Colonic mucosa (tissue), 4 donors: ENCODE measurements at regions not wholly inside any gene's neighbourhood (a gene's known extent, or its start where the extent isn't known, plus 50 kb on each side); places are given as distances from the start of the nearest gene placed in this dataset.

Source experiments
- DNase-seq: peaks from one replicate; pipeline ENCODE4 v3.0.0-alpha.2; 2020
- H3K27ac ChIP-seq: fragments of 200-600 bp; one replicate; pipeline ENCODE4 v1.8.0; 2021
- H3K27me3 ChIP-seq: fragments of 200-600 bp; one replicate; pipeline ENCODE4 v1.8.0; 2021
- H3K36me3 ChIP-seq: fragments of 200-600 bp; one replicate; pipeline ENCODE4 v1.8.0; 2021
- H3K4me1 ChIP-seq: fragments of 200-600 bp; one replicate; pipeline ENCODE4 v1.8.0; 2021; ENCODE audit warnings: mild to moderate bottlenecking
- H3K4me3 ChIP-seq: fragments of 200-600 bp; one replicate; pipeline ENCODE4 v1.8.0; 2021
- H3K9ac ChIP-seq, 2 donors: one replicate each; pipeline ENCODE4 v1.7.0; 2013; ENCODE audit warnings: control low read depth in 2 of 2, low read depth in 2 of 2, low read length in 2 of 2
- H3K9me3 ChIP-seq: fragments of 200-600 bp; one replicate; pipeline ENCODE4 v1.8.0; 2021
- CTCF ChIP-seq: fragments of 200-600 bp; IDR thresholded peaks from one replicate; pipeline ENCODE4 v1.8.0; 2022; ENCODE audit warnings: antibody characterized with exemption, mild to moderate bottlenecking
- intact Hi-C: fragments of 100-400 bp; cut with DNase I; formaldehyde crosslinking; loops from one replicate; pipeline ENCODE4 v1.14.1; 2022
- donor health status: healthy.
- donor health status: DM: no; HTN: no; CAD: no.
- donor health status: DM: no; HTN: no; CAD: no.

DNA sequence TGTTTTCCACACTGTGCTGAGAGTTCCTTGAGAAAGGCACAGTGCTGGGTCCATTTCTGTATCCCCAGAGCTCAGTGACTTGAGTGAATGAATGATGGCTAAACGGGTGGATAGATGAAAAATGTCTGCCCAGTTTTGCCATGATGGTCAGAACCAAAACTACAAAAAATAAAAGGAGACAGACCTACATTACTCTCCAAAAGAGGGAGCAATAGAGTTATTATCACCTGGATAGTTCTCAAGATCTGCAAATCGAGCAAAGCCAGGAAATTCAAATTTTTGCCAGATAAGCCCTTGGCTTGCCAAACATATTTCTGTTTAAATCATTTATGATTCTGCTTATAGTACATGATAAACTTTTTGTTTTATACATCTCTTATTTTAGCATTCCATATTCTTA is 214.2 kb upstream of the ZNF462 start:
- H3K9me3 ChIP-seq: no peaks in the 10 kb centered on the region
- no peak for DNase-seq

GRCh38 chr9:106649664-106650063 is 213.3 kb upstream of the ZNF462 start:
- Histone ChIP-seq H3K9ac (no peak overlapping the region), H3K4me1 (no peaks in the 10 kb centered on the region), H3K4me3 (no peak overlapping the region), H3K36me3 (no peaks in the 10 kb centered on the region), H3K27ac (no peak overlapping the region), H3K27me3 (no peaks in the 10 kb centered on the region), H3K9me3 (no peaks in the 10 kb centered on the region)
- TF ChIP-seq CTCF: no peak
- no peak for DNase-seq
- intact Hi-C loops: loop anchor here (10.0 kb wide), 1 partner anchor 525 kb away; no protein-coding TSS in a partner anchor

More for the DNA sequence above, 214.2 kb upstream of the ZNF462 start:
- Histone ChIP-seq H3K27ac (no peak overlapping the region), H3K36me3 (no peaks in the 10 kb centered on the region), H3K9ac (no peak overlapping the region), H3K4me3 (no peak overlapping the region), H3K4me1 (no peaks in the 10 kb centered on the region), H3K27me3 (no peaks in the 10 kb centered on the region)
- no peak for TF ChIP-seq CTCF
- intact Hi-C loops: loop anchor here (10.0 kb wide), 1 partner anchor 526 kb away; no protein-coding TSS in a partner anchor

DNA sequence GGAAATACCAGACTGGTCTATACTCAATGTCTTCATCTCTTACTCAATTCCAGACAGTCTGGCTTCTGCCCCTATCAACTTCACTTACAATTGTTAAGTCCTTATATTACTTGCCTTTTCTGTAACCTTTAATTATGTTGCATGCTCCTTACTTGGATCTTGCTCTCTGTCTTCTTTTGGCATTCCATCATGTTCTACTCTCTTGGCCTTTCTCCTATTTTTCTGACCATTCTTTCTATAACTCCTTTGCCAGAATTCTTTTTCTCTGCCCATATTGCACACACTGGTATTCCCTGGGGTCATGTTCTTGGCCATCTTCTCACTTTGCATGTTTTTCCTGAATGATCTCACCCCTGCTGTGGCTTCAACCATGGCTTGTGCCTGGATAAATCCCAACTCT is 209.8 kb upstream of the ZNF462 start:
- Histone ChIP-seq H3K27me3 (no peaks in the 10 kb centered on the region), H3K27ac (no peak overlapping the region), H3K4me3 (no peak overlapping the region), H3K4me1 (no peaks in the 10 kb centered on the region), H3K9me3 (no peaks in the 10 kb centered on the region), H3K36me3 (no peaks in the 10 kb centered on the region), H3K9ac (no peak overlapping the region)
- no peak for DNase-seq
- intact Hi-C loops: no loop called here
- no peak for TF ChIP-seq CTCF

GRCh38 chr9:106655966-106656365 is 207.0 kb upstream of the ZNF462 start:
- H3K27me3 ChIP-seq: no peaks in the 10 kb centered on the region
- DNase-seq: no peak
- H3K9me3 ChIP-seq: no peaks in the 10 kb centered on the region
- H3K4me3 ChIP-seq: no peak overlapping the region
- H3K36me3 ChIP-seq: no peaks in the 10 kb centered on the region
- intact Hi-C loops: no loop called here
- no peak overlapping the region for H3K9ac ChIP-seq
- no peak overlapping the region for H3K27ac ChIP-seq
- no peaks in the 10 kb centered on the region for H3K4me1 ChIP-seq
- no peak for TF ChIP-seq CTCF

GRCh38 chr9:106657926-106658325 is 205.0 kb upstream of the ZNF462 start:
- Histone ChIP-seq H3K4me1 (no peaks in the 10 kb centered on the region), H3K4me3 (no peak overlapping the region), H3K27me3 (no peaks in the 10 kb centered on the region), H3K9me3 (no peaks in the 10 kb centered on the region), H3K36me3 (no peaks in the 10 kb centered on the region), H3K9ac (no peak overlapping the region), H3K27ac (no peak overlapping the region)
- no peak for DNase-seq
- no peak for TF ChIP-seq CTCF
- intact Hi-C loops: no loop called here

DNA sequence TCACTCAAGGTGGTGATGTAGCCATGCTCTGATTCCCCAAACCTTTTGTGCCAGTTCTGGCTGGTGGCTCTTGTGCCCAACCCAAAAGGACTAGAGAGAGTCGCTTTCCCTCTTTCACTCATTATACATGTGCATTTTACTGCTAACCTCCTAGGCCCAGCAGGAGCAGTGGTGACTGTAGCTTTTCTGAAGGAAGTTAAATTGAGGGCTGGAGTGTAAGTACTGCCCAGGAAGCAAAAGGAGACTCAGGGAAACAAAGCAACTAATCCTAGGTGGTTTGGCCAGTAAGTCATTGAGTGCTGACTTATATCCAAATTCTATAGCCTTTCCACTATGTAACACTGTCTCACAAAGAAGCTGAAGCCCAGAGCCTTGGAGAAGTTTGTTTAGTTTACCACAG is 194.4 kb upstream of the ZNF462 start:
- TF ChIP-seq CTCF: no peak
- no peak overlapping the region for H3K9ac ChIP-seq
- H3K4me3 ChIP-seq: no peak overlapping the region
- H3K36me3 ChIP-seq: no peaks in the 10 kb centered on the region
- intact Hi-C loops: no loop called here
- no peaks in the 10 kb centered on the region for H3K27me3 ChIP-seq
- no peaks in the 10 kb centered on the region for H3K9me3 ChIP-seq
- H3K4me1 ChIP-seq: no peaks in the 10 kb centered on the region
- DNase-seq: no peak
- no peak overlapping the region for H3K27ac ChIP-seq
